Activated CD4-positive, alpha-beta T cell treated with anti-CD3 and anti-CD28 coated beads for 36 hours (primary cell): ENCODE measurements at regions not wholly inside any gene's neighbourhood (a gene's known extent, or its start where the extent isn't known, plus 50 kb on each side); places are given as distances from the start of the nearest gene placed in this dataset.

Experiments
- ATAC-seq: fragments of 200-7000 bp; cut with Tn5 transposase; one replicate; pipeline ENCODE4 v1.10.0; 2021; ENCODE audit warnings: mild to moderate bottlenecking, moderate library complexity
- CTCF ChIA-PET: fragments of 350-600 bp; sonication (Branson Sonifier 250); formaldehyde crosslinking; loops from one replicate; lab custom pipeline; 2021; ENCODE audit warnings: antibody characterized with exemption; lab: Charles Lee
- POLR2A ChIA-PET: fragments of 350-600 bp; sonication (Branson Sonifier 250); formaldehyde crosslinking; loops from one replicate; lab custom pipeline; 2021; ENCODE audit warnings: antibody characterized with exemption, inconsistent platforms; lab: Charles Lee
- DNase-seq: peaks from one replicate; pipeline ENCODE4 v3.0.0-alpha.2; 2020
- H3K27ac Mint-ChIP-seq: one replicate; pipeline ENCODE4 v1.8.0; 2021; ENCODE audit warnings: mixed read lengths
- H3K27me3 Mint-ChIP-seq: one replicate; pipeline ENCODE4 v1.8.0; 2021; ENCODE audit warnings: mixed read lengths
- H3K36me3 Mint-ChIP-seq: one replicate; pipeline ENCODE4 v1.8.0; 2021; ENCODE audit warnings: low read depth, mixed read lengths
- H3K4me1 Mint-ChIP-seq: one replicate; pipeline ENCODE4 v1.8.0; 2021; ENCODE audit warnings: mixed read lengths
- H3K4me3 Mint-ChIP-seq: one replicate; pipeline ENCODE4 v1.8.0; 2021; ENCODE audit warnings: mild to moderate bottlenecking, moderate library complexity, mixed read lengths
- H3K9me3 Mint-ChIP-seq: one replicate; pipeline ENCODE4 v1.8.0; 2021; ENCODE audit warnings: low read depth, mixed read lengths
- intact Hi-C, 2 experiments: fragments of 100-400 bp; cut with DNase I in 1 of 2; cut with micrococcal nuclease in 1 of 2; formaldehyde crosslinking; loops; one replicate each; pipeline versions ENCODE4 v1.14.2 to v1.15.1; 2022 to 2024; cut with DNase I, micrococcal nuclease

DNA sequence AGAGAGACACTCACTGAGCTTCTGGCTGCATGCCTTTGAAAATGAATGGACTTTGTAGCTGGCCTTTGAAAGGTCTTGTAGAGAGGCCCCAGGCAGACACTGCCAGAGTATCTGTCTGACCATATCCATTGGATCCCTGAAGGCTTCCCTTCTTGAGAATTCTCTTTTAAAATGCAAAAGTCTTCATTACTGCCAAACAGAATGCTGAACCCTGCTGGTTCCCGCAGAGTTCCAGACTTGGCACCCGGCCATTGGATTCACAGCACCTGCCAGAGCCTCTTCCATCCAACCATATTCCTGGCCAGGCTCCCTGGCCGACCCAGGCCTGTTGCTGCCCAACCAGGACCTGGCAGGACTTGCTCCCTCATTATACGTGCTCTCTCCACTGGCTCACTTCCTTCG, 182.5 kb downstream of the GXYLT1 start:
- H3K27me3 Mint-ChIP-seq = peaks cover 2% of the 10 kb centered on the region
- intact Hi-C loops = no loop called here

DNA sequence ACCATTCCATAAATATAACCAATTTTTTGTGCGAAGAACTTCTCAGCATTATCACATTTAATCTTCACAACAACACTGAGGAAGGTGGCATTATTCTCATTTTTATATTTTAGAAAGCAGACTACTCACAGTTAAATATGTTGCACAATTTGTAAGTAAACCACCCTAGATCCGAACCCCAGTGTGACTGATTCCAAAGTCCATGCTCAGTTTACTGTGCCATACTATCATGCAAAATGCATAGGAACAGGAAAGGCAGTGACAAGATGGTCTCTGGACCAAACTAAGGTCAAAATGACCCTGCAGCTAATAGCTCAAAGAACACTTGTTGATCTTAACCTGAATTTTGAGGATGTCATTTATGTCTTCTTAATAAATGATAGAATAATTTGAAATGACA, 185.4 kb downstream of the GXYLT1 start:
- no peaks in the 10 kb centered on the region for H3K4me1 Mint-ChIP-seq
- H3K4me3 Mint-ChIP-seq = no peak overlapping the region
- CTCF ChIA-PET = no interaction called here
- H3K36me3 Mint-ChIP-seq = no peaks in the 10 kb centered on the region
- ATAC-seq (no peak), DNase-seq (no peak)
- H3K27ac Mint-ChIP-seq = no peak overlapping the region
- H3K27me3 Mint-ChIP-seq = no peaks in the 10 kb centered on the region
- intact Hi-C loops = no loop called here
- POLR2A ChIA-PET = no interaction called here
- no peaks in the 10 kb centered on the region for H3K9me3 Mint-ChIP-seq

More for the DNA sequence above, 182.5 kb downstream of the GXYLT1 start:
- CTCF ChIA-PET = no interaction called here
- no peaks in the 10 kb centered on the region for H3K9me3 Mint-ChIP-seq
- no peak for ATAC-seq
- POLR2A ChIA-PET = no interaction called here
- no peak overlapping the region for H3K27ac Mint-ChIP-seq
- H3K4me3 Mint-ChIP-seq = no peak overlapping the region
- no peaks in the 10 kb centered on the region for H3K4me1 Mint-ChIP-seq
- H3K36me3 Mint-ChIP-seq = no peaks in the 10 kb centered on the region
- no peak for DNase-seq

DNA sequence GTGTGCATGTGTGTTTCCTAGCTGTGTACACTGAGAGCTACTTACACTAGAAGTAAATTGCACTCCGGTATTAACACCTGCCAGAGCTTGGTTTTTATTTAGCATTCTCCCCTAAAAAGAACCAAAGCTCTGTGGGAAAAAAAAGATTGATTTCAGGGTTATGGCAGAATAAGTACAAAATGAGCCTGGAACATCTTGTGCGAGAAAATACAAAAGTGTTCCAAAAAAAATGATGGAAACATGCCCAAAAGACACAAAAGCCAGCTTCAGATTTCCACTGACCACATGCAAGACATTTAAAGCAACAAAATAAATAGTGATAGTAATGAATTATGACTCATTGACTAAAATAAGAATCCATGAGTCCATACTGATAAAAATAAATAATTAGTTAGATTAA, 188.3 kb downstream of the GXYLT1 start:
- Mint-ChIP-seq H3K36me3 (no peaks in the 10 kb centered on the region), H3K4me1 (no peaks in the 10 kb centered on the region), H3K9me3 (no peaks in the 10 kb centered on the region), H3K27me3 (no peaks in the 10 kb centered on the region), H3K4me3 (no peak overlapping the region), H3K27ac (no peak overlapping the region)
- CTCF ChIA-PET = interaction anchor here (0.6 to 0.8 kb wide), 2 partner anchors 10 to 117 kb away, joined by 3 read pairs; no protein-coding TSS in a partner anchor
- no peak for DNase-seq
- intact Hi-C loops = no loop called here
- POLR2A ChIA-PET = no interaction called here
- no peak for ATAC-seq

DNA sequence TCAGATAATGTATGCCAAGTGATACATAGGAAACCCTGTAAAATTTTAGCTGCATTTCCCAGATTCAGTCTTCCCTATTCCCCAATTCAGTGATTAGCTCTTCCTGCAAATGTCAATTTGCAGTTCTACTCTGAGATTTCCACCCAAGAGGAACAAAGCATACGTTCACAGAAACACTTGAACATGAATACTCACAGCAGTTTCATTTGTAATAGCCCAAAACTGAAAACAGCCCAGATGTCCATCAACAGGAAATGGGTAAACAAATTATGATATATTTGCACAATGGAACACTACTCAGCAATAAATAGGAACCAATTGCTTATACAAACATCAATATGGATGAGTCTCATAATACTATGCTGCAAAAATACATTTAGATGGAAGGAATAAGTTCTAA, 194.2 kb downstream of the GXYLT1 start:
- POLR2A ChIA-PET = no interaction called here
- CTCF ChIA-PET = no interaction called here
- H3K27ac Mint-ChIP-seq = no peak overlapping the region

DNA sequence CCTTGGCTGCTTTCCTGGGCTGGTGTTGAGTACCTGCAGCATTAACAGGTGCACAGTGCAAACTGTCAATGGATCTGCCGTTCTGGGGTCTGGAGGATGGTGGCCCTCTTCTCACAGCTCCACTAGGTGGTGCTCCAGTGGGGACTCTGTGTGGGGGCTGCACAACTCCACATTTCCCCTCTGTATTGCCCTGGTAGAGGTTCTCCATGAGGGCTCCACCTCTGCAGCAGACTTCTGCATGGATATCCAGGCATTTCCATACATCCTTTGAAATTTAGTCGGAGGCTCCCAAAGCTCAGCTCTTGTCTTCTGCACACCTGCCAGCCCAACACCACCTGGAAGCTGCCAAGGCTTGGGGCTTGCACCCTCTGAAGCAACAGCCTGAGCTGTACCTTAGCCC, 198.6 kb downstream of the GXYLT1 start:
- DNase-seq (no peak), ATAC-seq (no peak)
- H3K27me3 Mint-ChIP-seq = peaks cover 22% of the 10 kb centered on the region
- H3K36me3 Mint-ChIP-seq = no peaks in the 10 kb centered on the region
- no peak overlapping the region for H3K27ac Mint-ChIP-seq
- H3K4me1 Mint-ChIP-seq = no peaks in the 10 kb centered on the region
- intact Hi-C loops = no loop called here
- H3K4me3 Mint-ChIP-seq = no peak overlapping the region
- ChIA-PET CTCF (no interaction called here), POLR2A (no interaction called here)
- H3K9me3 Mint-ChIP-seq = peaks cover 7% of the 10 kb centered on the region

More for the DNA sequence above, 194.2 kb downstream of the GXYLT1 start:
- no peak for ATAC-seq
- no peaks in the 10 kb centered on the region for H3K36me3 Mint-ChIP-seq
- DNase-seq = no peak
- peaks cover 7% of the 10 kb centered on the region for H3K9me3 Mint-ChIP-seq
- peaks cover 16% of the 10 kb centered on the region for H3K27me3 Mint-ChIP-seq
- intact Hi-C loops = no loop called here
- H3K4me1 Mint-ChIP-seq = no peaks in the 10 kb centered on the region
- no peak overlapping the region for H3K4me3 Mint-ChIP-seq

DNA sequence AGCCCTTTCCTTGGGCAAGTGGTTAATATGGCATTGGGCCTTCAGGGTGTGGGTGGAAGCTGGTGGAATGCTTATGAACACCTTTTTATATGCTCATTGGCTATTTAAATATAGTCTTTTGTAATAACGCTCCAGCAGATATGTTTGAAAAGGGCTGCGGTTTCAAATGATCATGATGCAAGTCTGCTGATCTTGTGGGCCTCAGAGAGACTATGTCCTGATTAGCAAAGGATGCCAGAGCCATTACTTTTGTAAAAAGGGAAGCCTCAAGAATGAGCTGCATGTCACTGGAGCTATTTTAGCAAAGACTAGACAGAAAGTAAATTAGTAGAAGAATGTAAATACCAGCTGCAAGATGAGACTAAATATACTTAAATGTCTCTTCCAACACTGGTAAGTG, 200.5 kb downstream of the GXYLT1 start:
- Mint-ChIP-seq H3K4me3 (no peak overlapping the region), H3K4me1 (no peaks in the 10 kb centered on the region), H3K9me3 (peaks cover 7% of the 10 kb centered on the region), H3K27ac (no peak overlapping the region), H3K36me3 (no peaks in the 10 kb centered on the region), H3K27me3 (peaks cover 17% of the 10 kb centered on the region)
- no peak for DNase-seq
- ChIA-PET POLR2A (no interaction called here), CTCF (interaction anchor here (1.6 kb wide), 1 partner anchor 80 kb away, joined by 4 read pairs; no protein-coding TSS in a partner anchor)
- ATAC-seq = no peak
- intact Hi-C loops = no loop called here

DNA sequence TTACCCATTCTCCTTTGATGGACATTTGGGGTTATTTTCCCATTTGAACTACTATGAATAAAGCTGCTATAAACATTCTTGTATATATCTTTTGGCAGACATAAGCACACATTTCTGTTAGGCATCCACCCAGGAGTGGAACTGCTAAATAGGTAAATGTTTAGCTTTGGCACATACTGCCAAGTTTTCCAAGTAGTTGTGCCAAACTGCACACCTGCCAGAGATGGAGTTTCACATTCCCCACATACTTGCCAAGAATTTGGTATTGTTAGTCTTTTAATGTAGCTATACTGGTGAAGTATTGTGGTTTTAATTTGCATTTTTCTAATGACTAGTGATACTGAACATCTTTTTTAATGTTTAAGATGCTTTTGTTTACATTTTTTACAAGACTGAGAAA, 201.0 kb downstream of the GXYLT1 start:
- no peaks in the 10 kb centered on the region for H3K36me3 Mint-ChIP-seq
- DNase-seq (no peak), ATAC-seq (no peak)
- peaks cover 7% of the 10 kb centered on the region for H3K9me3 Mint-ChIP-seq
- H3K27me3 Mint-ChIP-seq = peaks cover 15% of the 10 kb centered on the region
- H3K27ac Mint-ChIP-seq = no peak overlapping the region
- POLR2A ChIA-PET = no interaction called here
- no peaks in the 10 kb centered on the region for H3K4me1 Mint-ChIP-seq
- no peak overlapping the region for H3K4me3 Mint-ChIP-seq
- intact Hi-C loops = no loop called here
- CTCF ChIA-PET = interaction anchor here (0.6 to 1.6 kb wide), 2 partner anchors 34 to 80 kb away, joined by 3 to 4 read pairs; no protein-coding TSS in a partner anchor

DNA sequence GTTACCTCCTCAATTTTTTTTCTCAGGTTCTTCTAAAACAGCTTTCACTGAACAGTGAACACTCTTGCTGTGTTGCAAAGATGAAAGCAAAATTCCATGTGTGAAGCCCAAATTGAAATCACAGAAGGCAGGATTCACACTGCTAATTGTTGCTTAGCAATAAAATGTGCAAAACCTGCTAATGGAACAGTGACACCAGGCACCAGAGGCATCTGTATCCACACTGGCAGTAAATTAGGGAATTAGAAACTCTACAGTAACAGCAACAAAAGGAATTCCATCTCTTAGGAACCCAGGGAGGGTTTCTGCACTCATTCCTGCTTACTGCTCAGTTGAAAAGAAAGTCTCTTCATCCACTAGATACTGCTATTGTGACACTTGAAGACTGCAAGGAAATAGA, 202.3 kb downstream of the GXYLT1 start:
- peaks cover 7% of the 10 kb centered on the region for H3K9me3 Mint-ChIP-seq
- H3K36me3 Mint-ChIP-seq = no peaks in the 10 kb centered on the region
- ChIA-PET POLR2A (no interaction called here), CTCF (interaction anchor here (1.6 kb wide), 1 partner anchor 82 kb away, joined by 4 read pairs; no protein-coding TSS in a partner anchor)
- no peaks in the 10 kb centered on the region for H3K4me1 Mint-ChIP-seq
- no peak overlapping the region for H3K27ac Mint-ChIP-seq
- DNase-seq (no peak), ATAC-seq (no peak)
- peaks cover 16% of the 10 kb centered on the region for H3K27me3 Mint-ChIP-seq
- no peak overlapping the region for H3K4me3 Mint-ChIP-seq
- intact Hi-C loops = no loop called here

DNA sequence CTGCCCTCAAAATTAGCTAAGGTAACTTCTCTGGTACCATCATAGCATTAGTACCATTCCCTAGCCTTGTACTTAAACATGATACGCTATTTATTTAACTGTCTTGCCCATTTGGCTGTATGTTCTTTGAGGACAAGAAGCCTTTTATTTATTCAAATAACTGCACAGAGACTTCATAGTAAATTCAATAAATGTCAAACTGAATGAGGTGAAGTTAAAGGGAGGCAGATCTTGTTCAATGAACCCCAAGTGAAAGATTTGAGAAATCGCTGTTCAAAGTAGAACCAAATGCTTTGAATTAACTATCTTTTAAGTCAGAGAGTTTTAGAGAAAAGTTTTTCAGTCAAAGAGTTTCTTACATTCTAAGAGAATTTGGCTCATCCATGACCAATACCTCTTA, 203.6 kb downstream of the GXYLT1 start:
- Mint-ChIP-seq H3K36me3 (no peaks in the 10 kb centered on the region), H3K27ac (no peak overlapping the region), H3K9me3 (no peaks in the 10 kb centered on the region), H3K27me3 (peaks cover 14% of the 10 kb centered on the region), H3K4me3 (no peak overlapping the region), H3K4me1 (no peaks in the 10 kb centered on the region)
- intact Hi-C loops = no loop called here
- CTCF ChIA-PET = no interaction called here
- ATAC-seq (no peak), DNase-seq (no peak)
- POLR2A ChIA-PET = no interaction called here

DNA sequence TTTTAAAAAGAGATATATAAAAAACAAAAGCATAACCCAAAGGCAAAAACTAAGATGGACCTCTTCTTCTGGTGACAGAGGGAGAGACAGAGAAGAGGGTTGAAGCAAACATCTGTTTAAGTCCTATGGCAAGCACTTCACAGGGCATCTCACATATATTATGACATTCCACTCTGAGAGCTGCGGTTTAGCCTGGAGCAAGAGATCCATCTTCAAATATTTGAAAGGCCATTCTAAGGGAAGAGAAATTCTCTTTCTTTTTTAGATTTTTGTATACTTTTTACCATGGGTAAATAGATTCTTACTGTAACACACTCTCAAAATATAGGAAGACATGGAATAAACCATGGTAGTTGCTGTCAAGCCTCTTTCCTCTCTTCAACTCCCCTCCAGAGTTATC, 204.1 kb downstream of the GXYLT1 start:
- Mint-ChIP-seq H3K27me3 (peaks cover 14% of the 10 kb centered on the region), H3K4me1 (no peaks in the 10 kb centered on the region), H3K36me3 (no peaks in the 10 kb centered on the region), H3K4me3 (no peak overlapping the region), H3K9me3 (no peaks in the 10 kb centered on the region), H3K27ac (no peak overlapping the region)
- ATAC-seq (no peak), DNase-seq (no peak)
- intact Hi-C loops = no loop called here
- ChIA-PET CTCF (no interaction called here), POLR2A (no interaction called here)

DNA sequence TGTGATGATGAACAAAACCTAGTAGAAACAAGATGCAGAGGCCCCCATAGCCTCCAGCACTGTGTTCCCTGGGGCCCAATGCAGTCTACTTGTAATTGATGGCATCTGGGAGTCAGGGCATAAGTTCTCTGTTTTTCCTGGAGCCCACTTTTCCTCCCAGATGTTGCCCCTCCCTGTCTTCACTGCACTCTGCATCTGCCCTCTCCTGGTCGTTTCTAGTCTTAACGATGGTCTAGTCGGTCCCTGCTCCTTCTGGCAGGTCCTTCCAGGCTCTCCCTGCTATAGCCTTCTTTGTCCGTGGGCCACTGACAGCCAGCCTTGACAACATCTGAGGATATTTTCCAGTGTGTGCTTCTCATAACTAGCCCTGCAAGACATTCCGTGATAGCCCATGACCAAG, 208.3 kb downstream of the GXYLT1 start:
- H3K4me3 Mint-ChIP-seq = no peak overlapping the region
- H3K27me3 Mint-ChIP-seq = peaks cover 24% of the 10 kb centered on the region
- peaks cover 5% of the 10 kb centered on the region for H3K4me1 Mint-ChIP-seq
- no peaks in the 10 kb centered on the region for H3K9me3 Mint-ChIP-seq
- intact Hi-C loops = no loop called here
- no peaks in the 10 kb centered on the region for H3K36me3 Mint-ChIP-seq
- no peak for ATAC-seq
- POLR2A ChIA-PET = no interaction called here
- no peak for DNase-seq
- H3K27ac Mint-ChIP-seq = no peak overlapping the region
- CTCF ChIA-PET = interaction anchor here (0.7 to 1.3 kb wide), 2 partner anchors 11 to 38 kb away, joined by 3 to 4 read pairs; no protein-coding TSS in a partner anchor

DNA sequence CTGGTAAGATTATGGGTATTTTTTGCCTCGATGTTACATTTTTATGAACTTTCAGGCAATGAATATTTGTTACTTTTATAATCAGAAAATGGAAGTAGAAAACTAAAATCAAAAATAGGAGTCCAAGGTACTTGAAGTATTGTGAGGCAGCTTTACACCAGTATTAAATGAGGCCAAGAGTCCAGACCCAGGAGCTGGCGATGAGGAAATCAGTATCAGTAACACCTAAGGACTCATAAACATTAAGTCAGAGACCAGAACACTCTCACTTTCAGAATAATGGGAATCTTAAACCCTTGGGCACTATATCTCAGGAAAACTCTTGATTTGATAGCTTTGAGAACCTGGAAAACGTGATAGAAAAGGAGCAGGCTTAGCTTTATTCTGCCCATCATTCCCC, 208.8 kb downstream of the GXYLT1 start:
- ATAC-seq = no peak
- Mint-ChIP-seq H3K4me3 (no peak overlapping the region), H3K4me1 (peaks cover 9% of the 10 kb centered on the region), H3K9me3 (no peaks in the 10 kb centered on the region), H3K27me3 (peaks cover 24% of the 10 kb centered on the region), H3K36me3 (no peaks in the 10 kb centered on the region), H3K27ac (no peak overlapping the region)
- no peak for DNase-seq
- ChIA-PET POLR2A (no interaction called here), CTCF (interaction anchor here (0.5 to 1.3 kb wide), 3 partner anchors 10 to 1736 kb away, joined by 3 to 4 read pairs (median 3); no protein-coding TSS in a partner anchor)
- intact Hi-C loops = no loop called here
